Forelimb muscle (tissue), 1 donor: ENCODE measurements at regions not wholly inside any gene's neighbourhood (a gene's known extent, or its start where the extent isn't known, plus 50 kb on each side); places are given as distances from the start of the nearest gene placed in this dataset.

ENCODE experiments used
- DNase-seq: peaks from one replicate; pipeline ENCODE4 v3.0.0-alpha.2; 2013; ENCODE audit warnings: low read depth

DNA sequence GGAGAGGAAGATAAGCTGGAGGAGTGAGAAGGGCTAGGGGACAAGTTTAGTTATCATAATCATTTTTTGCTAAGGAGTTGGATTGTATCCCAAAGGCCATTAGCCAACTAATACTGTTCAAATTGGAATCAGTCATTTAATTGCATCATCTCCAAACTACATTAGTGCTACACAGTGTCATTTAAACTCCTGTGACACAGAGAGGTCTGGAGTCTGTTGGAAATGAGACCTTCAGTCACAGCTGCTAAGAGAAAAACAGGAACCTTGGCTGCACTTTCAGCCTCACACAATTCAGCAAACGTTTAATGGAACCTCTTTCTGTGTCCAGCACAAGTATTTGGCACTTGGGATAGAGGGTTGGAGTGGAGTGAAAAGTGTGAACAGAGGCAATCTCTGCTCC is 175.5 kb upstream of the MGAT5 start:
- peak; percentile 65 for DNase-seq

- DNase-seq: no peak
Observed at GRCh38 chr2:134079373-134079772, 174.5 kb upstream of the MGAT5 start.

DNA sequence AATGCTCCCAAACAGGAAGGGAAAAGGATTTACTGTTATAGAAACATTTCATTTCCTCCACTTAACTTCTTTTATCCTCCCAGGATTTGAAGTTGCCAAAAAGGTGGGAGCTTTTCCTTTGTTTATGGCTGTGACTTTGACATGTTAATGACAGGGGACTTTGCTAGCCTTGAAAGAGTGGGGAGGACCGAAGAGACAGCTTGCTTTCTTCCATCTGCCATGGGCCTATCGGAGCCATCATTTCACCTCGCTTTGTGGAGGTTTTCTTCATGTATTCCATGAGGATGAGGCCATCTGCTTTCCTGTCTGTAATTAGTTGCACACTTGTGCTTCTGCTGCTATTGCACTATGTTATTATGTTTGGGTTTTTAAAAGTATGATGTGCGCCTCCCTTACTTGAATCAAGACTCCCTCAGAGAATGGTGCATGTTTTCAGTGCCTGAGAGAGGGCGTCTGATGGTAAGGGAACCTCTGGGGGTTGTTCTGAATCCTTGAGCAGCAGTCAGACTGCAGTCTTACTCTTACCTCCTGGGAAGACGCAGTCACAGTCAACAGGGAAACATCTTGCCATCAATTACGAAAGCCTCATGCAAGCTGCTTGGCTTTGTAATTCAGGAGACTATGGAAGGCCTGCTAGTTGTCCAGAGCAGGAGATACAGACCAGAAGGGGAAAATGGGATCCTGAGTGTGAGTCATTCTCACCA is 173.3 kb upstream of the MGAT5 start:
- peak; percentile 39 for DNase-seq

DNA sequence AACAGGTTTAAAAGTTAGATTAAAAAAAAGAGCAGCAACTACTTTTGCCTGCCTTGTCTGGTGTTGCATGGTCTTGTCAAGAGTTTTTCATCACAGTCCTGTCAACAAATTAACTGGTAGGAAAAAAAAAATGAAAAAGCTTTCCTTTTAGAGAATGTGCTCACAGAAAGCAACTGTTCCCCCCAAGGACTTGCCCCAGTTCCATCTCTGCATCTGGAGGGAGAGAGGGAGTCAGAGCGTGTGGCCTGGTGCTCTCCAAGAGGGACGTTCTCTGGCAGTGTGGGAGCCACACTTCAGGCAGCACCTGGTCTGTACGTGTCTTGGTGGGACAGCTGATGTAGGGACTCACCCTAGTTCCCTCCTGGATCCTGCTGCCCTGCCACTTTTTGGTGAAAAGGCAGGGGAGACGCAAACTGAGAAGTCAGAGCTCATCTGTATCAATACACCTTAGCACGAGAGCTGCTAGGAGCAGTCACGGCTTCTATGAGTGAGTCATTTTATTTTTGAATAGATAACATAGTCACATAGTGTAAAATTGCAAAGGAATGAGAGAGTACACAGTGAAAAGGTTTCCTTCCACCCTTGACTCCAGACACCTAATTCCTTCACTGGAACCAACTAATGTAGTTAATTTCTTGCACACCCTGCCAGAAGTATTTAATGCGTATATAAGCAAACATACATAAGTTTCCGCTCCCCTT is 172.5 kb upstream of the MGAT5 start:
- DNase-seq: peak; percentile 14

- DNase-seq: no peak
Observed at GRCh38 chr2:134083548-134083947, 170.3 kb upstream of the MGAT5 start.

DNA sequence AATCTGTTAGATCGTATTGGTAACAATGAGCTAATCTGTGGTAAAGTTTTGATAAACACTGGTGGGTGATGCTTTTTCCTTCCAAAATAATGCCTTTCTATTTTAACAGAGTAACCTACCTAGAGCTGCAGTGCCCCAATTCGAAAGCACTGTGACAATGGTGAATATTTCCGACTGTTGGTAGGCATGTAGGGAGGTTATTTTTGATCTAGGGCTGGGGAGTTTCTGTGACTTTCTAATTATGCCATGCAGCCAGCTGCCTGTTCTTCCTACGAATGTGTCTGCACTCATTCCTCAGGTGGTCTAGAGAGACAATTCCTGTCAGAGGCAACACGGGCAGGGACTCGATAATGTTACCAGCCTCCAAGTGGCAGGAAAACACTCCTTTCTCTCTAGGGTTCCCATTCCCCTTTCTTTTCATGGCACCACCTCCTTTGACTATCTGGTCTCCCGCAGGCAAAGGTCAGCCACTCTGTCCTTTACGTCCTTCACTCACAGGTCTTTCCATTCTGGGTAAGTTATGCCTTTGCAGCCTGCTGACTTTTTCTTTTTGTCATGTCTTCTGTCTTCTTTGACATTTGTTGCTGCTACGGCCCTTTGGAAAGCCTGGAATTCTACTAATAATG is 167.2 kb upstream of the MGAT5 start:
- DNase-seq: no peak

GRCh38 chr2:134087371-134087921 is 166.4 kb upstream of the MGAT5 start:
- no peak for DNase-seq

DNA sequence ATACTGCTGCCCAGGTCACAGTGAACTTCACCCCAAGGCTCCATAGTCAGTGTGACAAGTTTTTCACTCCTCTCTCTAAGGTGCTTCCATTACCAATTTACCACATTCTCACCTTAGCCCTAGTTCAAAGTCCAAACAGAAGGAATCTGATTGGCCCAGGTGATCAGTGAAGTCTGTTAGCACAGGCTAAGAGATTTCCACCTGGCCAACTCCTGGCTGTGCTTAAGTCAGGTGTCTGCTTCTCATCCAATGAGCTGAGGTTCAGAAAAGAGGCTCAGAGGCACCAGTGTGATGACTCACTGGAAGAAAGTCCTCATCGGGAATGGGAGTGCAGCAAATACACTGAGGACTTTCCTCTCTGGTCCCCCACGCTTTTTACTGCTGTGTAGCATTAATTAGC is 164.4 kb upstream of the MGAT5 start:
- no peak for DNase-seq

DNA sequence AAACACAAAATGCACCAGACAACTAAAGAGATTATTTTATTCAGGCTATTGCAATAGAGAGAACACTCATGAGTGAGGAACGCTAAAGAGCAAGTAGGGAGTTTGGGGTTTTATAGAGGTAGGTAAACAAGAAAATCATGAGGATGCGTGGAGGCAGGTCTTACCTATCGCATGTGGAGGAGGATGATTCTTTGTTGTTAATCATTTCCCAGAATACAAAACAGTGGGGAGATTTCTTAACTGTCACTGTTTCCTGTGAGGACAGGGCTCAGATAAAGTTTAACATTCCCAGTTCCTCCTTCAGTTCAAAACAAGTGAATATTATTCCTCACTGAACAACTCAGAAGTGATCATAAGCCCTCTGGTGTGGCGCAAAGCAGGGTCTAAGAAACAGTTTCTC is 156.1 kb upstream of the MGAT5 start:
- no peak for DNase-seq

GRCh38 chr2:134098321-134098720 is 155.6 kb upstream of the MGAT5 start:
- DNase-seq: no peak

- no peak for DNase-seq
Observed at GRCh38 chr2:134099273-134099672, 154.6 kb upstream of the MGAT5 start.

DNA sequence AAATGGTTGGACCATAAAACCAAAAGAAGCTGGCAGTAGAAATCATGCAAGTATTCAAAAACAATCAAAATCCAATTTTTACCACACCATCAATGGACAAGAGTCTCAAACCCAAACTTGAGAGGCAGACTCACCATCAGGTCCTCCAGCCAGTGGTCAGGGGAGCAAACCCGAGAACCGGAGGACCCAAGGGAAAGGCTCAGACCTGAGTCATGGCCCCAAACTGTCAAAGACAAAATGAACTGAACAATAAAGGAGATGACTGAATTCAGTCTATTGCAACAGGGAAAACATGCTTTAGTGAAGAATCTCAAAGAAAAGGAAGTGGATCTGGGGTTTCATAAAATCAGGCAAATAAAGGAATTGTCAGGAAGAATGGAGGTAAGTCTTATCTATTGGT is 150.7 kb upstream of the MGAT5 start:
- no peak for DNase-seq

- no peak for DNase-seq
Observed at GRCh38 chr2:134104754-134105153, 149.1 kb upstream of the MGAT5 start.

DNA sequence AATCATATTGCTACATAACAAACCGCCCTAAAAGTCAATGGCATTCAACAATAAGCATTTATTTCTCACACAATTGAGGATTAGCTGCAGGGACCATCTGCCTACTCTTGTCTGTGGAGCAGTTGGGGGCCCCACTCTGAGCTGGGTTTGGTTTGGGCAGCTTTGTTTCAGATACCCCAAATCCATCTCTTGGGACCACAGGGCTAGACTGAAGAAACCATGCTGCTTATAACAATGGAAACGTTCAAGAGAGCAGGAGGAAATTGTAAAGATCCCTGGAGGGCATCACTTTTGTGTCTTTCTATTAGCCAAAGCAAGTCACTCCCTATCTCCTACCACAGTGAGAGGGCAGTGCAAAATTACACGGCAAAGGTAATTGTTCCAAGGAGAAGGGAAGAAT is 146.5 kb upstream of the MGAT5 start:
- DNase-seq: no peak

DNA sequence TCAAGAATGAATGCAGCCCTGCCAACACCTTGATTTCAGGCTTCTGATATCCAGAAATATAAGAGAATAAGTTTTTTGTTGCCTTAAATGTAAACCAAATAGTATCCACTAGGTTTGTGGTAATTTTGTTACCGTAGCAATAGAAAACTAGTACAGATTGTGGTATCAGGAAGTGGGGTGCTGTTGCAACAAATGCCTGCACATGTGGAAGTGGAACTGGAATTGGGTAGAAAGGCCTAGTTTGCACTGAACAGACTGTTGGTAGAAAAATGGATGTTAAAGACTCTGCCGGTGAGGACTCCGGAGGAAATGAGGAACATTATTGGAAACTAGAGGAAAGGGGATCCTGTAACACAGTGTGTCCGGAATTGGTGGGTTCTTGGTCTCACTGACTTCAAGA is 145.8 kb upstream of the MGAT5 start:
- no peak for DNase-seq

DNA sequence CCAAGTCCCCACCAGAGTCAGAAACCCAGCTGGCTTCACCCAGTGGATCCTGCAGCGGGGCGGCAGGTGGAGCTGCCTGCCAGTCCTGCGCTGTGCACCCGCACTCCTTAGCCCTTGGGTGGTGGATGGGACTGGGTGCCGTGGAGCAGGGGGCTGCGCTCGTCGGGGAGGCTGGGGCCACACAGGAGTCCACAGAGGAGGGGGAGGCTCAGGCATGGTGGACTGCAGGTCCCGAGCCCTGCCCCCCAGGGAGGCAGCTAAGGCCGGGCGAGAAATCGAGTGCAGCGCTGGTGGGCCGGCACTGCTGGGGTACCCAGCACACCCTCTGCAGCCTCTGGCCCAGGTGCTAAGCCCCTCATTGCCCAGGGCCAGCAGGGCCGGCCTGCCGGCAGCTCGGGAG is 144.6 kb upstream of the MGAT5 start:
- no peak for DNase-seq

GRCh38 chr2:134109725-134110124 is 144.1 kb upstream of the MGAT5 start:
- no peak for DNase-seq

- DNase-seq: no peak
Observed at GRCh38 chr2:134110532-134110931, 143.3 kb upstream of the MGAT5 start.

DNA sequence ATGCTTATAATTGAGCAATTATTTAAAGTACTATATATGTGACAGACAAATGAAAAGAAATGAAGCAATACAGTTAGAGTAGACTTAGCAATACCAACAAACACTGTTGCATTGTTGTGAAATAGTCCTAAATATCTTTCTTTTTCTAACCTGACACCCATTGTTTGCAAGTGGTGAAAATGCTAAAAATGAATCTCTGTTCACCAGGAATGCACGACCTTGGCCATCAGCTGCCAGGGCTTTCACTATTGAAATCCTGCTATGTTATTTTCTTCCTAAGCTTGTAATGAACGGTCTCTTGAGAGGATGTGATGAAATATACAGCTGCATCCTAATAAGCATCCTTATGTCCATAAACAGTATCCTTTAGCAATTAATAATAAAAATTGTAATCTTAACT is 136.2 kb upstream of the MGAT5 start:
- DNase-seq: no peak

DNA sequence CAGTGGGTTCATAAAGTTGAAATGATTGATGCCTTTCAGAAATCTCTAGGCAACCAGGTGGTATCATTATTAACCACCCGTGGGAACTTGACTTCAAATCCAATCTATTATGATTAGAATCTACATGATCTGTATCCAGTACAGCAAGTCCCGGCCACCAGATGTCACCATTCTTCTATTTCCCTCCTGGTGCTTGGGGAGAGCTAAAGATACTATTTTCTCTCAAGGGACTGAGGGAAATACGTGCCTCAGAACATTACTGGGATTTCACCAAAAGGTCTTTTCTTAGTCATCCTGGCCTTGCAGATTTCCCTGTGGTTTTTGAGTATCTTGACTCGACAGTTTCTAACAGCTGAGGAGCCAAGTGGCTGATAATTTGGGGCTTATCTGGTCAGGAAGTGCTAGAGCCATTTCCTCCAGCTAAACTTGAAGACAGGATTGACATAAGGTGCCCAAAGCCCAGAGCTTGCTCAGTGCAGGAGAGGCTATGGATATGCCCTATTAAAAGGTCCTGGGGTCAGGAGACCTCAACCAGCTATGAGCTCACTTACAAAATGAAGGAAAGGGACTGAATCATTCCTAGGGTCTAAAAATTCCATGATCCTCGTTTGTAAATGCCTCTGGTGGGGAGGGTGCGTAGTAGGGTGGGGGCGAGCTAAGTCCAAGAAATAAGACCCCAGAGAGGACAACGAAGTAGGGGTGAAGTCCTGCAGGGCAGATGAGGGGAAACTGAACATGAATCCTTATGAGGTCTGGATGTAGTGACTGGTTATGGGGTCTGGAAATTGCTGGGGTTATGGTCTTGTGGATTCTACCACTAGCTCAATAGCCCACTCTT is 135.4 kb upstream of the MGAT5 start:
- DNase-seq: peak; percentile 64

DNA sequence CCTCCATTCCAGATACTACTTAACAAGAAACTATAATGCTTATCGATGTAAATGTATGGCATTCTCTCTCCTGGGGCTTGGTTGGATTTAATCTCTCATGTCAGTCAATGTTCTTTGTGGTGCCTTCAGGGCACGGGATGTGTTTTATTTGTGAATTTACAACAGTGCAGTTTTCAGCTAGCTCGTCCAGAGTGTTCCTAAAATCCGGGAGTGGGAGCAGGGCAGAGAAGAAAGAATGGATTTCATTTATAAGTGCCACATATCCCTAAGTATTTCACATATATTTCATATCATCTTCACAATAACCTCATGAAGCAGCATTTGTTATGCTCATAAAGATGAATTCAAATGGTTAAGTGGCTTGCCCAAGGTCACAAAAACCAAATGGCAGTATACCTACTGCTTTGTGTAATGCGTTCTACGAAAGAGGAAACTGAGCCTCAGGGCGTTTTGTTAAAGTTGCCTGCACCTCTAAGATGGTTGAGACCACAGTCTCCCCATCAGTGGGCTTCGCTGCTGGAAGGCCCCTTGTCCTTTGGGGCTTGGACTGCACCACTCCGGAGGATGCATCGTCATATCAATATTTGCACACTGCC is 134.7 kb upstream of the MGAT5 start:
- DNase-seq: no peak
